ENCODE measurements at regions not wholly inside any gene's neighbourhood (a gene's known extent, or its start where the extent isn't known, plus 50 kb on each side); places are given as distances from the start of the nearest gene placed in this dataset.

- H3K9me2 ChIP-seq (replicated peaks; ENCODE audit: control insufficient read depth, low read length): no peaks in the 10 kb centered on the region
- no peak overlapping the region for H3K4me3 ChIP-seq (ENCODE audit: low read length)
- H3K4me1 ChIP-seq (ENCODE audit: control insufficient read depth, low read length): no peaks in the 10 kb centered on the region
- H3K36me3 ChIP-seq (ENCODE audit: control insufficient read depth, low read length): no peaks in the 10 kb centered on the region
- no peak overlapping the region for H3K27ac ChIP-seq (ENCODE audit: low read depth, low read length)
- no peaks in the 10 kb centered on the region for H3K27me3 ChIP-seq (ENCODE audit: control insufficient read depth, low read length)
- TF ChIP-seq EZH2phosphoT487 (IDR thresholded peaks at IDR 0.05; ENCODE audit: borderline replicate concordance, low read length): no peak
- TF ChIP-seq, protein P1, sequence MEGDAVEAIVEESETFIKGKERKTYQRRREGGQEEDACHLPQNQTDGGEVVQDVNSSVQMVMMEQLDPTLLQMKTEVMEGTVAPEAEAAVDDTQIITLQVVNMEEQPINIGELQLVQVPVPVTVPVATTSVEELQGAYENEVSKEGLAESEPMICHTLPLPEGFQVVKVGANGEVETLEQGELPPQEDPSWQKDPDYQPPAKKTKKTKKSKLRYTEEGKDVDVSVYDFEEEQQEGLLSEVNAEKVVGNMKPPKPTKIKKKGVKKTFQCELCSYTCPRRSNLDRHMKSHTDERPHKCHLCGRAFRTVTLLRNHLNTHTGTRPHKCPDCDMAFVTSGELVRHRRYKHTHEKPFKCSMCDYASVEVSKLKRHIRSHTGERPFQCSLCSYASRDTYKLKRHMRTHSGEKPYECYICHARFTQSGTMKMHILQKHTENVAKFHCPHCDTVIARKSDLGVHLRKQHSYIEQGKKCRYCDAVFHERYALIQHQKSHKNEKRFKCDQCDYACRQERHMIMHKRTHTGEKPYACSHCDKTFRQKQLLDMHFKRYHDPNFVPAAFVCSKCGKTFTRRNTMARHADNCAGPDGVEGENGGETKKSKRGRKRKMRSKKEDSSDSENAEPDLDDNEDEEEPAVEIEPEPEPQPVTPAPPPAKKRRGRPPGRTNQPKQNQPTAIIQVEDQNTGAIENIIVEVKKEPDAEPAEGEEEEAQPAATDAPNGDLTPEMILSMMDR (IDR thresholded peaks at IDR 0.05; ENCODE audit: low read depth, low read length, poor library complexity, severe bottlenecking): no peak
- H3K4me2 ChIP-seq (ENCODE audit: low read length): no peak overlapping the region
- no peaks in the 10 kb centered on the region; the same call in 1 of the 2 replicates for H3K9me3 ChIP-seq (ENCODE audit: control insufficient read depth, insufficient read depth, low read length)
- no peaks in the 10 kb centered on the region for H3K79me2 ChIP-seq (ENCODE audit: control insufficient read depth, low read length)
- H4K20me1 ChIP-seq (ENCODE audit: control insufficient read depth, insufficient read depth, low read depth, low read length): no peaks in the 10 kb centered on the region
- no peaks in the 10 kb centered on the region for H3F3A ChIP-seq (ENCODE audit: control insufficient read depth, insufficient read depth)
Observed at GRCh38 chr14:28240909-28241308, 525.7 kb upstream of the FOXG1 start.

DNA sequence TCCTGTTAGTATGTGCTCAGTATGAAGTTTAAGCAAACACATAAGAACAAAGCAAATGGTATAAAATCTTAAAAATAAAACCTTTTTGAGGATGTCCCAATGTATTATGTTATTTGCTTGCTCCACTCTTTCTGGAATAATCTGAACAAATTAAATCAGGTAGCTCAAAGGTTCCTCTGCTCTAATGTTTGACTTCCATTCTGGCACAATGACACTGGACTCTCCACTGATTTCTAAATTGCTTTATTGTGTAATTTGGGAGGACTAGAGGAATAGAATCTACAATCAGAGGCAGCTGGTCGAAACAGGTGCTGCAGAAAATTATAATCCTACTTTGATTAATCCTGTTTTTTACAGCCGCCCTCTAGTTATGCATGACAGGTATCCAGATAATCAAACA is 523.7 kb upstream of the FOXG1 start:
- Histone ChIP-seq H3F3A (ENCODE audit: control insufficient read depth, insufficient read depth) (no peaks in the 10 kb centered on the region), H3K4me3 (ENCODE audit: low read length) (no peak overlapping the region), H3K27ac (ENCODE audit: low read depth, low read length) (no peak overlapping the region), H3K4me1 (ENCODE audit: control insufficient read depth, low read length) (no peaks in the 10 kb centered on the region), H3K27me3 (ENCODE audit: control insufficient read depth, low read length) (no peaks in the 10 kb centered on the region), H3K9me2 (replicated peaks; ENCODE audit: control insufficient read depth, low read length) (no peaks in the 10 kb centered on the region), H3K4me2 (ENCODE audit: low read length) (no peak overlapping the region), H3K36me3 (ENCODE audit: control insufficient read depth, low read length) (no peaks in the 10 kb centered on the region), H3K9me3 (ENCODE audit: control insufficient read depth, insufficient read depth, low read length) (no peaks in the 10 kb centered on the region; the same call in 1 of the 2 replicates), H3K79me2 (ENCODE audit: control insufficient read depth, low read length) (no peaks in the 10 kb centered on the region), H4K20me1 (ENCODE audit: control insufficient read depth, insufficient read depth, low read depth, low read length) (no peaks in the 10 kb centered on the region)
- TF ChIP-seq, protein P1 (IDR thresholded peaks at IDR 0.05; ENCODE audit: low read depth, low read length, poor library complexity, severe bottlenecking): no peak
- TF ChIP-seq EZH2phosphoT487 (IDR thresholded peaks at IDR 0.05; ENCODE audit: borderline replicate concordance, low read length): no peak

DNA sequence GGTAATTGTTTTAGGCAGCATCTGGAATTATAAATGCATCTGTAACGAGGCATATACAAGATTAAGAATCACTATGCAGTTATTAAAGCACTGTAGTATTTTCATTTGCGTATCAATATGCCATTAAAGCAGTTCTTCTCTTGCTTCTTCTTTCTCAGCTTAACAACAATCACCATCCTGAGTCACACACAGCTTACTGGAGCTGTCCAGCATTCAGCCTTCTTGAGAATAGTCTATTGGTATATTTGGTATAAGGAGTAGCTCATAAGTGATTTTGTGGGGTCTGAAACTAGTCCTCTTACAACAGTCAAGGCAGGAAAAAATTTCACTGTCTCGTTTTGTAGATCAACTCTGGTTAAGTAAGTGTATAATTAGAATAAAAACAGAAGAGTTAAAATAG is 523.0 kb upstream of the FOXG1 start:
- TF ChIP-seq, protein P1 (IDR thresholded peaks at IDR 0.05; ENCODE audit: low read depth, low read length, poor library complexity, severe bottlenecking): no peak
- no peak for TF ChIP-seq EZH2phosphoT487 (IDR thresholded peaks at IDR 0.05; ENCODE audit: borderline replicate concordance, low read length)
- Histone ChIP-seq H3K4me2 (ENCODE audit: low read length) (no peak overlapping the region), H3K9me2 (replicated peaks; ENCODE audit: control insufficient read depth, low read length) (no peaks in the 10 kb centered on the region), H3K79me2 (ENCODE audit: control insufficient read depth, low read length) (no peaks in the 10 kb centered on the region), H3K9me3 (ENCODE audit: control insufficient read depth, insufficient read depth, low read length) (no peaks in the 10 kb centered on the region; the same call in 1 of the 2 replicates), H3K27me3 (ENCODE audit: control insufficient read depth, low read length) (no peaks in the 10 kb centered on the region), H3K27ac (ENCODE audit: low read depth, low read length) (no peak overlapping the region), H3K4me3 (ENCODE audit: low read length) (no peak overlapping the region), H3K4me1 (ENCODE audit: control insufficient read depth, low read length) (no peaks in the 10 kb centered on the region), H4K20me1 (ENCODE audit: control insufficient read depth, insufficient read depth, low read depth, low read length) (no peaks in the 10 kb centered on the region), H3K36me3 (ENCODE audit: control insufficient read depth, low read length) (no peaks in the 10 kb centered on the region), H3F3A (ENCODE audit: control insufficient read depth, insufficient read depth) (no peaks in the 10 kb centered on the region)

All from DOHH2 (cell line).